HTR-8/SVneo (cell line): ENCODE measurements at regions not wholly inside any gene's neighbourhood (a gene's known extent, or its start where the extent isn't known, plus 50 kb on each side); places are given as distances from the start of the nearest gene placed in this dataset.

ENCODE experiments used
- DNase-seq: peaks from one replicate; pipeline ENCODE4 v3.0.0; 2011; ENCODE audit warnings: low spot score, mixed read lengths; ENCODE audit not compliant: insufficient read length
- FAIRE-seq: peaks from 2 replicates; lab custom pipeline; 2011; peaks lifted over from hg19 to GRCh38; lab: Jason Lieb, UNC

DNA sequence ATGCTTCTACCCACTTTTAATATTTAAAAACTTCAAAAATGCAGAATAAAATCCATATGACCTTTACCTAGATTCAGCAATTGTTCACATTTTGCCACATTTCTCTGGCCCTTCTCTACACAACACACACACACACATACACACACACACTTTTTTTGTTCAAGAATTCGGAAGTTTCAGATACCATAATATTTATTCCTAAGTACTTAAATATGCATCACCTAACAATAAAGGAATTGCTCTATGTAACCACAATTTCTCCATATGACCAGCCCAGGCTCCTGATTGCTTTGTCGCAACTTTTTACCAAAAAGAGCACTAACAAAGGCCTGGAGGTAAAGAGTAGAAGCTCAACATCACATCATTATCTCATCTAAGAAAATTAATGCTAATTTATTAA lies 106.6 kb downstream of the FAS start:
- DNase-seq (no peak), FAIRE-seq (no peak)

DNA sequence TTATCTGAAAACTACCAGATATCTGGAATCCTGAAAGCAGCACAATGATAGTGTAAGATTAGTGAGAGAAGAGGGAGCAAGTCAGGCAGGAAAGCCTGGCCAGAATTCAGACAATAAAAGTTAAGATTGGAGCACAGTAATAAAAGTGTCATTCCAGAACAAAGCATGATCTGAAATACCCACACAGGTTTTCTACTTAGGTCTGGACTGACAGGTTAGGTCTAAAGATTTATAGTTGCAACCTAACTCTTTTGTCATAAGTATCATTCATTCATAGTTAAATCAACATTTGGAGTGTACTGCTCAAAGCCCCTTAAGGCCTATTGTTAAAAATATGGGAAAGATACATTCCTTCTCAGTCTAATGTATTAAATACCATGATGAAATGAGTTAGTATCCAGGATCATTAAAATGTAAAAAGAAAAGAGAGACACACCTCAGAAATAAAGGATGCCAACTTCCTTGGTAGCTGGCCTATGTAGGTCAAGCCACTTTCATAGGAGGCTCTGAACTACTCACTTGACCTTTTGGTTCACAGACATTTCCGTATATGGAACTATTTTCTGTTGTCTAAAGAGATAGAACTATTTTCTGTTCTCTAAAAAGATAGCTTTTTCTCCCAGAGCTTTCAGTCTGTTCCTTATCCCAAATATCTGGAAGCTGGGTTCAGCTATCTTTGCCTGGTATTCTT lies 105.2 kb downstream of the FAS start:
- FAIRE-seq (no peak), DNase-seq (no peak)

DNA sequence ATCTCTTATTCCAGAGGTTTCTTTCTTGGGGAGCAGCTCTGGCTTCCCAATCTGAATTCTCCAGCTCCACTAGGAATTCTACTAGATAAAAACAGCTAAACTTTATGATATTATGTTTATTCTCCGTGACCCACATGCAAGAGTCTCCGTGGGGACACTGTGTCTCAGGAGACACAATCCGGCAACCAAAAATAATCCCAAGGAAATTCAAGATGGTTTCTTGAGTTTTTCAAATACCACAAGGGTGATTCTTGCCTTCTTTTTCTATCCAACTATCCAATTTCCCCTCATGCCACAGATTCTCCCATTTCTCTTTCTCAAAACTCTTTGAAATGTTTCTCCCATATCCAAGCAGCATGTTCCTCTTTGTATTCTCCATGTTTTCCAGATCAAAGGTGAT lies 103.1 kb downstream of the FAS start:
- DNase-seq (no peak), FAIRE-seq (no peak)

GRCh38 chr10:89092981-89093380 lies 102.4 kb downstream of the FAS start:
- FAIRE-seq: peak; percentile 60
- DNase-seq: no peak

GRCh38 chr10:89092439-89092838 lies 101.8 kb downstream of the FAS start:
- DNase-seq (no peak), FAIRE-seq (no peak)

GRCh38 chr10:89091496-89091895 lies 100.9 kb downstream of the FAS start:
- FAIRE-seq (no peak), DNase-seq (no peak)

DNA sequence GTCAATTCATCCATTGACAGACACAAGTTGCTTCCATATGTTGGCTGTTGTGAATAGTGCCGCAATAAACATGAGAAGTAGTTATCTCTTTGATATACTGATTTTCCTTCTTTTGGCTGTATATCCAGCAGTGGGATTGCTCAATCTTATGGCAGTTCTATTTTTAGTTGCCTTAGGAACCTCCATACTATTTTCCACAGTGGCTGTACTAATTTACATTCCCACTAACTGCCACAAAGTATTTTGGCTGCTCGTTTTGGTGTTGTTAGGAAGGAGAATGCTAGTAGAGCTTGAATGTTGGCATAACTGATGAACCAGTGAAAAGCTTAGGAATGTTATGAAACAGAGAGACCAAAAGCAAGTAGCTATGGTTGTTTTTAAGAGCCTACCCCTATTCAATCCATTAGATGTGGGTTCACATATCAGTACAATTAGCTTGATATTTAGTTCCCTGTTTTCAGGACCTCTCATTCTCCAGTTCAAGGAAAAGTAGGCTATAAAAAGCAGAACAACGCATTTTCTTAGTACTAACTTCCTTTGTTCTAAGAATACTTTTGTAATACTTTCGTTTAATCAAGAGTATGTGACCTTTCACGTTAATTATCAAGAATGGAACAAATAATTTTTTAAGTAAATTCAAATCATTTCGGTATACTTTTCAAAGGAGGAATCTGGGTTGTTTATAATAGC lies 100.3 kb downstream of the FAS start:
- FAIRE-seq (no peak), DNase-seq (no peak)

- FAIRE-seq (no peak), DNase-seq (no peak)
These were observed 96.4 kb downstream of the FAS start for GRCh38 chr10:89086801-89087521.

DNA sequence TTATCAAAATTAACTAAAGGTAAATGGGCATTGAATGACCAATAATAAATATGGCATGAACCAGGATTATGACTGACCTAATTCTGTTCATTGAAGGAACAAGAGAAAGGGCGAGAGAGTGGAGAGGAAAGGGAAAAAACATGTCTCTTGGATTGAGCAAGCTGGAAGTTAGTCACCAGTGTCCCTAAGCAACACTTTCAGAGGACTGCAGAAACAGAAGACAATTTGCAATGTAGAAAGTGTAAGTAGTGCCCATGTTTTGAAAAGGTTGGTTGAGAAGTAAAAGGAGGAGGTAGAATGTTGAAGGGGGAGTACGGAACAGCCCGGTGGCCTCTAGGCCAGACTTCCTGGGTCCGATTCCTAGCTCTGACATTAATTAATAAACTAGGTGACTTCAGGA lies 94.6 kb downstream of the FAS start:
- FAIRE-seq (no peak), DNase-seq (no peak)

- no peak for FAIRE-seq
These were observed 91.5 kb downstream of the FAS start for GRCh38 chr10:89082086-89082485.

DNA sequence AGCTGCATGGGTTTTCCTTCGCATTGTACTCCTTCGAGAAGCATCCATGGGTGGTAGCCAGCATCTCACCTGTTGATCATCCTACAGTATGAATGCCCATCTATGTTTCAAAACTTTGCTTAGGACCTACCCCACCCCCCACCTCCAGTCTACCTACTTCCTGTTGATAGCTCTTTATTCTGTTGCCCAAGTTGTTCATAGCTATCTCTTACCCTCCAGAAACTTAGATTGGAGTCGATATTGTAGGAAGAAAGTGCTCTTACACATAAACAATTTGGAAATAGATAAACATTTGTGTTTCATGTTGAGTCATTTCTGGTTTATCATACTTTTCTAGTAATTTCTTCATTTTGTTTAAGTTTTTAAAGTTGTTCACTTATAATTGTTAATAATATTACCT lies 90.1 kb downstream of the FAS start:
- DNase-seq (no peak), FAIRE-seq (no peak)

More at GRCh38 chr10:89082086-89082485, 91.5 kb downstream of the FAS start:
- DNase-seq: no peak

- FAIRE-seq (no peak), DNase-seq (no peak)
These were observed 89.4 kb downstream of the FAS start for GRCh38 chr10:89079961-89080360.

DNA sequence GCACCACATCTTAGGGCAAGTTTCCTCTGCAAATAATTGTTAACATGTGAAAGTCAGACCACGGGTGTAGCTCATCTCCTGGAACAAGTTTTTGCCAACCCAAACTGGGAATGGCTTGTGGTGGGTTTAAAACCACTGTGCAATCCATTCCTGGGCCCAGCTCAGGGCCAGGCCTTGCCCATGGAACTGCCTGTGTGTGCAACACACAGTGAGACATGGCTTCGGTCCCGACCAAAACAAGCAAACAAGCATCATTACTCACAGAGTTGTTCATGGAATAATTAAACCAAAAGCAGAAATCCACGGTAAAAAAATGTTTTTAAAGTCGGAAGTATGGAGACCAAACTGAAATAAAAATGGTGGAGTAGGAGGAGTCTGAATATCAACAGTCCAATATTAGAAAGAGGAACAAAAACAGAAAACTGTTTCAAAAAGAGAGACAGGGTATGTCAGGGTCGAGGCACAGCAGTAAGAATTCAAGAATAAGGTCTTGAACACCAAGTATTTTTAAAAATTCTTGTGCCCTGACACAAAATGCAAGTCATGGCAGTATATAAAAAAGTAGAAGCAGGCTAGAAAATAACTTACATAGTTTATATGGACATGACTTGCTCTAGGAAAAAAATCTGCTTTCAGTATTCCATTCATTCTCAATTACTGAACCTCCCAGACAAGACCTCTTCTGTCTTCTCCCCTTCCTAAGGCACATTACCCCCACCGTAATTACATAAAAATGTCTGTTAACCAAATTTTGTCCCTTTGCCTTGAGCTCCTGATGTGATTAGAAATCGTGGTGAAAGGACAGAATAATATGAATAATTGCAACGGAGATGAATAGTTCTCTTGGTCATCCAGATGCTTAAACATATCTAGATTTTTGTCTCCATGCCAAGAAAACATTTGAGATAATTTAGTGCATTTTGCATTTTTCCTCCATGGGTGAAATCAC lies 88.4 kb downstream of the FAS start:
- FAIRE-seq: no peak
- DNase-seq: no peak

- FAIRE-seq: no peak
These were observed 85.5 kb downstream of the FAS start for GRCh38 chr10:89076120-89076519.

GRCh38 chr10:89075631-89076030 lies 85.0 kb downstream of the FAS start:
- DNase-seq (no peak), FAIRE-seq (no peak)

More at GRCh38 chr10:89076120-89076519, 85.5 kb downstream of the FAS start:
- no peak for DNase-seq

DNA sequence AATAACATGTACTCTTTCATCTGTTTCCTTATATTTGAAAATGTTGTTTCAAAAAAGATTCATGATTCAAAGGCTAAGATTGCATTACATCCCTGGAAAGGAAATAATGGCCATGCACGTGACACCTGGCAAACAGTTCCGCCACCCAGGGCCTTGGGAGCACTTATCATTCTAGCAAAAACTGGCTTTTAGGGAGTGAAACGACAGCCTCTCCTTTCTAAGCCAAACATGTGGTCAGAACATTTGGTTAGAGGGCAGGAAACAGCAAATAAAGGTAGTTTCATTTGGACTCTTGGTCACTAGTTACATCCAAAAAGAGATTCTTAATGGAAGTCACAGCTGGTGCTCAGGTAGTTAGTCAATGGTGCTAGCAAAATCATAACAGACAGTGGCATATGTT lies 83.5 kb downstream of the FAS start:
- FAIRE-seq: no peak

DNA sequence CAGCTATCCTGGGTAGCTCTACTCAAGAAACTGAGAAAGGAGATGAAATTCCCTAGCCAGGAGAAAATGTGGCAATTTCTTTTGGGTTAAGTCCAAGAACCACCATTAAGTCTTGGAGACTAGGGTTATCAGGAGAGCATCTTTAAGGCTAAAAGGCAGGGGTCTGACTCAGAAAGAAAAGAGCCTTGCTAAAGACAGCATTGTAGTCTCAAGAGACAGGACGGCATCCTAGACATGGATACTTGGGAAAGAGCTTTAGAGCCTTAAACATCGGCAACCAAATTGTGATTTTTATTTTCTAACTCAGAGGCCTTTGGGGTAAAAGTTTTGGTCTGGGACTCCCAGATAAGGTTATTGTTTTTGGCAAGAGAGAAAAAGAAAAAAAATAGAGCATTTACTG lies 83.1 kb downstream of the FAS start:
- no peak for FAIRE-seq
- no peak for DNase-seq

More for the DNA sequence above, 83.5 kb downstream of the FAS start:
- DNase-seq: no peak

GRCh38 chr10:89069589-89069988 lies 79.0 kb downstream of the FAS start:
- no peak for FAIRE-seq
- no peak for DNase-seq
